Mesendoderm (in vitro differentiated cells): ENCODE measurements at regions not wholly inside any gene's neighbourhood (a gene's known extent, or its start where the extent isn't known, plus 50 kb on each side); places are given as distances from the start of the nearest gene placed in this dataset.
"Not testable (repeated sequence)": the region's sequence is repeated elsewhere in the genome, so short reads cannot be mapped to it uniquely, and the experiment has no call there.

Source experiments
- DNase-seq: peaks from one replicate; pipeline ENCODE4 v3.0.0; 2013
- H2AK5ac ChIP-seq: 2 replicates; pipeline ENCODE4 v1.6.1; 2013; ENCODE audit warnings: low read length, inconsistent platforms
- H2BK120ac ChIP-seq: 2 replicates; pipeline ENCODE4 v1.6.1; 2013; ENCODE audit warnings: low read depth, mild to moderate bottlenecking, low read length, moderate library complexity, mixed read lengths
- H2BK15ac ChIP-seq: replicated peaks from 2 replicates; pipeline ENCODE4 v1.6.1; 2013; ENCODE audit warnings: low read depth, mild to moderate bottlenecking, moderate library complexity
- H2BK5ac ChIP-seq: 2 replicates; pipeline ENCODE4 v1.6.1; 2013; ENCODE audit warnings: low read length, inconsistent platforms
- H3K18ac ChIP-seq: 2 replicates; pipeline ENCODE4 v1.6.1; 2013; ENCODE audit warnings: mild to moderate bottlenecking, low read length, mixed read lengths
- H3K23ac ChIP-seq: one replicate; pipeline ENCODE4 v1.6.1; 2013; ENCODE audit warnings: low read length
- H3K27ac ChIP-seq: 2 replicates; pipeline ENCODE4 v1.5.1; 2013; ENCODE audit warnings: low read depth, mild to moderate bottlenecking, inconsistent platforms, low read length, moderate library complexity
- H3K27me3 ChIP-seq: 2 replicates; pipeline ENCODE4 v1.6.1; 2013; ENCODE audit warnings: low read length, control low read depth, mild to moderate bottlenecking, inconsistent platforms; ENCODE audit not compliant: insufficient read depth, poor library complexity
- H3K36me3 ChIP-seq: 2 replicates; pipeline ENCODE4 v1.6.1; 2013; ENCODE audit warnings: low read length, inconsistent platforms; ENCODE audit not compliant: control insufficient read depth, insufficient read depth
- H3K4ac ChIP-seq: one replicate; pipeline ENCODE4 v1.6.1; 2013; ENCODE audit warnings: low read depth, mild to moderate bottlenecking, low read length, moderate library complexity
- H3K4me1 ChIP-seq: 2 replicates; pipeline ENCODE4 v1.6.1; 2013; ENCODE audit warnings: low read depth, low read length, inconsistent platforms; ENCODE audit not compliant: control insufficient read depth
- H3K4me2 ChIP-seq: 2 replicates; pipeline ENCODE4 v1.6.1; 2013; ENCODE audit warnings: low read length
- H3K4me3 ChIP-seq: 2 replicates; pipeline ENCODE4 v1.5.1; 2013; ENCODE audit warnings: mild to moderate bottlenecking, low read length
- H3K56ac ChIP-seq: one replicate; pipeline ENCODE4 v1.6.1; 2013; ENCODE audit warnings: low read length
- H3K79me1 ChIP-seq: 2 replicates; pipeline ENCODE4 v1.6.1; 2013; ENCODE audit warnings: low read length, inconsistent platforms
- H3K79me2 ChIP-seq: 2 replicates; pipeline ENCODE4 v1.6.1; 2013; ENCODE audit warnings: mild to moderate bottlenecking, low read length; ENCODE audit not compliant: control insufficient read depth, insufficient read depth
- H3K9ac ChIP-seq: 2 replicates; pipeline ENCODE4 v1.6.1; 2013; ENCODE audit warnings: low read length, inconsistent platforms
- H4K5ac ChIP-seq: one replicate; pipeline ENCODE4 v1.6.1; 2013; ENCODE audit warnings: low read length
- H4K8ac ChIP-seq: one replicate; pipeline ENCODE4 v1.6.1; 2013; ENCODE audit warnings: low read depth, mild to moderate bottlenecking, control low read depth, low read length, moderate library complexity
- WGBS: extraction: QIAGEN DNeasy Blood & Tissue Kit; methylation state at CpG from one replicate; pipeline ENCODE4 v1.1.7; 2013; ENCODE audit warnings: low lambda C conversion rate, missing lambda C conversion rate; ENCODE audit not compliant: insufficient coverage; ENCODE audit errors: extremely low coverage; 5-methylcytosine and 5-hydroxymethylcytosine counted together

- not testable (repeated sequence) for H3K4ac ChIP-seq, H3K56ac ChIP-seq, H2BK5ac ChIP-seq, H3K23ac ChIP-seq, H3K4me1 ChIP-seq, H3K4me2 ChIP-seq, H4K5ac ChIP-seq, H3K27ac ChIP-seq, H2AK5ac ChIP-seq, H2BK120ac ChIP-seq, H2BK15ac ChIP-seq, H3K79me2 ChIP-seq, H3K9ac ChIP-seq, H3K4me3 ChIP-seq, H3K18ac ChIP-seq, H3K36me3 ChIP-seq, H4K8ac ChIP-seq, H3K79me1 ChIP-seq, DNase-seq, H3K27me3 ChIP-seq
- no CpG with 5 or more reads among the region's 5 CpGs for WGBS
Measured at GRCh38 chr14:59138576-59138975, 49.9 kb upstream of the DAAM1 start.
